GM21515 (cell line): ENCODE measurements at regions not wholly inside any gene's neighbourhood (a gene's known extent, or its start where the extent isn't known, plus 50 kb on each side); places are given as distances from the start of the nearest gene placed in this dataset.

Experiments used
- ATAC-seq: cut with Tn5 transposase; IDR thresholded peaks from one replicate; pipeline ENCODE4 v1.9.1; 2021; ENCODE audit not compliant: unreplicated experiment

GRCh38 chr18:39406941-39407340 is 1841.3 kb upstream of the CELF4 start:
- no peak for ATAC-seq

- no peak for ATAC-seq
Measured at GRCh38 chr18:39403121-39403520, 1837.5 kb upstream of the CELF4 start.

- no peak for ATAC-seq
Measured at GRCh38 chr18:39399662-39400061, 1834.1 kb upstream of the CELF4 start.

GRCh38 chr18:39396168-39396567 is 1830.6 kb upstream of the CELF4 start:
- ATAC-seq: no peak

GRCh38 chr18:39389800-39390379 is 1824.3 kb upstream of the CELF4 start:
- ATAC-seq: no peak

- no peak for ATAC-seq
Measured at GRCh38 chr18:39380866-39381265, 1815.3 kb upstream of the CELF4 start.

GRCh38 chr18:39380186-39380725 is 1814.7 kb upstream of the CELF4 start:
- no peak for ATAC-seq

GRCh38 chr18:39375066-39375465 is 1809.5 kb upstream of the CELF4 start:
- ATAC-seq: no peak

GRCh38 chr18:39371996-39372395 is 1806.4 kb upstream of the CELF4 start:
- ATAC-seq: no peak

GRCh38 chr18:39366656-39367055 is 1801.1 kb upstream of the CELF4 start:
- no peak for ATAC-seq

- ATAC-seq: no peak
Measured at GRCh38 chr18:39365836-39366485, 1800.4 kb upstream of the CELF4 start.

- ATAC-seq: no peak
Measured at GRCh38 chr18:39360072-39360471, 1794.5 kb upstream of the CELF4 start.

GRCh38 chr18:39359636-39360035 is 1794.0 kb upstream of the CELF4 start:
- ATAC-seq: no peak

GRCh38 chr18:39350945-39351344 is 1785.3 kb upstream of the CELF4 start:
- ATAC-seq: no peak

GRCh38 chr18:39349801-39350200 is 1784.2 kb upstream of the CELF4 start:
- no peak for ATAC-seq

- no peak for ATAC-seq
Measured at GRCh38 chr18:39348757-39349156, 1783.2 kb upstream of the CELF4 start.

GRCh38 chr18:39347701-39348100 is 1782.1 kb upstream of the CELF4 start:
- no peak for ATAC-seq

GRCh38 chr18:39346916-39347315 is 1781.3 kb upstream of the CELF4 start:
- ATAC-seq: no peak

GRCh38 chr18:39345321-39345720 is 1779.7 kb upstream of the CELF4 start:
- ATAC-seq: no peak

- no peak for ATAC-seq
Measured at GRCh38 chr18:39344487-39344886, 1778.9 kb upstream of the CELF4 start.

GRCh38 chr18:39341129-39341528 is 1775.5 kb upstream of the CELF4 start:
- no peak for ATAC-seq

GRCh38 chr18:39340418-39340817 is 1774.8 kb upstream of the CELF4 start:
- no peak for ATAC-seq
